D341Med (cell line): ENCODE measurements at regions not wholly inside any gene's neighbourhood (a gene's known extent, or its start where the extent isn't known, plus 50 kb on each side); places are given as distances from the start of the nearest gene placed in this dataset.

Experiments used
- DNase-seq: peaks from one replicate; pipeline ENCODE4 v3.0.0; 2012; ENCODE audit warnings: low spot score

- no peak for DNase-seq
Measured at GRCh38 chr22:48171271-48171691, 1408.8 kb downstream of the TBC1D22A start.

DNA sequence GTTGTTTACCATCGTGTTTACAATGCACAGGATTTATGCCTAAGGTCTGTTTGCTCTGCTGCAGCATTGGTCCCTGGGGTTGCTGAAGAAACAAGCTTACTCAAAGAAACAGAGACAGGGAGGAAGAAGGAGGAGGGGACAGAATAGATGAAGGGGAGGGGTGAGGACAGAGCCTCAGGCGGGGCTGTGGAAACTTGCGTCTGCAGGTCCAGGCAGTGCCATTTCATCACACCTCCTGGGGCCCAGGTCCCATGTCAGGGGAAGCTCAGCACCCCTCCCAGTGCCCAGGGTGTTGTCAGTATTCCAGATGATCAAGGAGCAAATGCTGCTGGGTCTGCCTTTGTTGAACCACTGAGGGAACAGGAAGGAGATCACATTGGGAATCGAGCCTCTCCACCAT is 1406.8 kb downstream of the TBC1D22A start:
- DNase-seq, result no peak

DNA sequence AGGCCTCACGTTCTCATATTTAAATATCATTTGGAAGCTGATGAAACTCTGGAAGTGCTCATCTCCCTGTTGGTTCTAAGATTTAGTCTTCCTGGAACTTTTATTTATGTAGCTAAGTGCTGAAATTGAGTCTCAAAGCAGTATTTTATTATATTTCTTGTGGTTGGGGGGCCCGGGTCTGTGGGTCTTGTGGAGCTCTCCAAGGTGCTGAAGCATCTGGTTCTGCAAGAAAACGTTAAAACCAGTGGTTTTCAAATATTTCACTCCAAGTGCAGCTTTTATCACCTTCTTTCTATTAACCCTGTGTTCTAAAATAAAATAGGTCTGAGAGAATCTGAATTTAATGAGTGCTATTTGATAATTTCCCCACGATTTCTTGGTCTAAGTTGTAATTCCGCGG is 1404.8 kb downstream of the TBC1D22A start:
- DNase-seq, result no peak

- no peak for DNase-seq
Measured at GRCh38 chr22:48161298-48161697, 1398.8 kb downstream of the TBC1D22A start.

DNA sequence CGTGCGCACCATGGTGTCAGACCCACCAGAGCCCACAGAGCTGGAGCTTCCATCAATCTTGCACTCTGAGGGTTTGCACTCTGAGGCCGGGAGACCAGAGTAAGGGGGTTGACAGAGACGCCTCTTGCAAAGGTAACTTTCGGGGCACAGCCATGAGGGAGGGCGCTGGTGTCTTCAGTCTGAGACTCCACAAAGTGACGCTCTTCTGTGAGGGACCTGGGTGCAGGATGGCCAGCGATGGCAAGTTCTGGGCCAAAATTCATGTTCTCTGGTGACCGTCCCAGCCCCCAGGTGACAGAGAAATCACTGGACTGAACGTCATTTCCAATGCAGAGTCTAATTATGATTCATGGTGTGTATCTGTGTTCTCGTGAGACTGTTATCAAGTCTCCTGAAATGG is 1395.2 kb downstream of the TBC1D22A start:
- DNase-seq, result no peak

DNA sequence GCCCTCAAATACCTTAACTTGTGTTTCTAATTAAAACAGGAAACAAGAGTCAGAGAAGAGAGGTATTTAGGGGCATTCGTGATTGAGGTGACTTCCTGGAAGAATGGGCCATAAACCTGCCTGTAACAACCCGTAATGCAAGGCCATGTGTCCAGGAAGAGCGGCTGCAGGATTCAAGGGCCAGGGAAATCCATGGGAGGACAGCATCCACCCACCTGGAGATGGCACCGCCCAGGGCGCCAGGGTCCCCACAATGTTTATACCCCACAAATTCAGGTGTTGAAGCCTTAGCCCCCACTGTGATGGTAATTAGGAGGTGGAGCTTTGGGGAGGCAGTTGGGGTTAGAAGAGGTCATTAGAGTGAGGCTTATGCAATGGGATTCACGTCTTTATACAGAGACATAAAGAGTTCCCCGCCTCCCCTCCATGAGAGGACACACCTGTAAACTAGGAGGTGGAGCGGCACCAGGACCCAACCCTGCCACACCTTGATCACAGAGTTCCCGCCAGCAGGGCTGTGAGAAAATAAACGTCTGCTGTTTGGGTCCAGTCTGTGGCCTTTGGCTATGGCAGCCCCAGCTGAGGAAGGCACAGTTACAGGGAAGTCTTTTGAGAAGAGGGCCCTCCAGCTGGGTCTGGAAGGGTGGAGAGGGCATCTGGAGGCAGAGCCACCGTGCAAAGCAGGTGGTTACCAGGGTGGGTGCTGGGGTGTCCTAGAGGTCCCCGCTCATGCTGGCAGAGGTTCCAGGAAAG is 1394.3 kb downstream of the TBC1D22A start:
- no peak for DNase-seq

- DNase-seq, result no peak
Measured at GRCh38 chr22:48155446-48155845, 1393.0 kb downstream of the TBC1D22A start.

- no peak for DNase-seq
Measured at GRCh38 chr22:48154943-48155240, 1392.4 kb downstream of the TBC1D22A start.

DNA sequence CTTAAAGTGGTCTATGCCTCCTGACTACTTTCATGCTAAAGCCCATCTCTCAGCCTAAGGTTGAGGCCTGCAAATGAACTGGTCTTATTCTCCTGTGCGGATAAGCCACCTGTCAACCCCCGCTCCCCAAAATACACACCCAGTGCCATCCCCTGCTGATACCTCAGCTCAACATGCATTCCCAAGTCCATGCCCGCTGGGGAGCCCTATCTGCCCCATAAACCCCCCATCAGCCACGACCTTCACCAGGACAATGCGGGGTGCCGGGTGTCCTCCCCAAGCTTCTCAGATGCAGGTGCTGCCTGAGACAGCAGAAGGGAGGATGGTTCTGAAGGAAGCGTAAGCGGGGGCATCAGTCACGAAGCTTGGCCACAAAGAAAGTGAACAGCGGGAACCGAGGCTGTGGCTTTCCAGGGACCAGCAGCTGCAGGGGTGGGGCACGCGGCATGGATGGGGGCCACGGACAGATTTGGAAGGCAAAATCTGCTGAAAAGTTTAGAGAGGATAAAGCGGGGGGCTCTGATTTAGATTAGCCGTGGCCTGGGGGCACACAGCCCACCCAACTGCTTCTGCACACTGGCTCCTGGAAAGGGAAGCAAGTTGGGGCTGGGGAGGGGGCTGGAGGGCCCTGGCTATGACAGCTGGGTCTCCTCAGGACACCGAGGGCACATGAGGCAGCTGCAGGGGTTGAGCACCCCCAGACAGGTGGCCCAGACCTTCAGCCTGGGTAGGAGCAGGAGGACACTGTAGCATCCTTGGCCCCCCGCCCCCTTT is 1391.9 kb downstream of the TBC1D22A start:
- no peak for DNase-seq

GRCh38 chr22:48153726-48154125 is 1391.3 kb downstream of the TBC1D22A start:
- DNase-seq, result no peak

DNA sequence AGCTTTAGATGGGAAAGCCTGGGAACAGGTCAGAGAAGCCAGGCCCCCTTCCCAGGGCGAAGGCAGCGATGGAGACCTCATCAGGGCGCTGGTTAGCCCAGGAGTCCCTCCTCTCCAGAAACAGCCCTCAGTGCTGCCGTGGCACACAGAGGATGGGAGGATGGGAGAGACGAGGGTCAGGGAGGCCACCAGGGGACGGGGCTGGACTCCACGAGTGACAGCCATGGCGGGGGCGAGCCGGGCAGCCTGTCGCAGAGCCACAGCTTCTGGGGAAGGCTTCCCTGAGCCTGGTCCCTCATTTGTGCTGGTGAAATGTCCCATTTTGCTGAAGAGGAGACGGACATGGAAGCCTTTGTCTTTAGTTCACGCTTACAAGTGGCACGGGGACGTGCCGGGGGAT is 1390.5 kb downstream of the TBC1D22A start:
- DNase-seq, result no peak

GRCh38 chr22:48152164-48152775 is 1389.8 kb downstream of the TBC1D22A start:
- no peak for DNase-seq

- no peak for DNase-seq
Measured at GRCh38 chr22:48151641-48152040, 1389.2 kb downstream of the TBC1D22A start.

DNA sequence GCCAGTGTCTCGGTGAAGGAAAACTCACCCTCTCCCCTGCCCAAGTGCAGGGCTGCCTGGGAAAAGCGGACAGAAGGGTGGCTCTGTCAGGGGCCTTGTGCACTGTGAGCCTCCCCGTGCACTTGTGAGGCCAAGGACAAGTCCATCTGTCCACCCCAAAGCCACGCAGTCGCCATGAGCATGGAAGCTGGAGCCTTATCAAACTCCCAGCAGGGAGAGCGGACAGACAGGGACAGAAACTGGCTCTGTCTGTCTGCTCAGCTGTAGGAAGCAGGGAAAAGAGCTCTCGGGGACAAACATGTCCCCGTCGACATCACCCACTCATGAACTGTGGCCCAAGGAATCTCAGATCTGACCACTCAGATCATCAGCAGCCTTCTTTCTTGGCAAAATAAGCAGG is 1385.4 kb downstream of the TBC1D22A start:
- DNase-seq, result no peak

- DNase-seq, result no peak
Measured at GRCh38 chr22:48147404-48147803, 1385.0 kb downstream of the TBC1D22A start.

DNA sequence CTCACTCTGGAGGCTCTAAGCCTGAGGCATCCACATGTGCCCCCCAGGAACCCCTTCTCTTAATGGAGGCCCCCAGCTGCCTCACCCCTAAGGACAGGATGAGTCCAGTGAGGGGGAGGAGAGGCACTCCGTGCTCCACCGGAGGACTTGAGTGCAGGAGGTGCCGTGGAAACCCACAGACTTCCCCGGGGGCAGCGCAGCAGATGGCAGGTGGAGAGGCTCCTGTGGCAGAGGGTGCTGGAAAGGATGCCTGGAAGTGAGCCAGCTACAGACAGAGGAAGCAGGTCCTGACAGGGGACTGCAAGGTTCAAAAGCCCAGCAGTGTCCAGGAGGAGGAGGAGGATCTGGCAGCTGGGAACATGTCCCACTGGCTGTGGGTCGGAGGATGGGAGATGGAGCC is 1384.0 kb downstream of the TBC1D22A start:
- no peak for DNase-seq

DNA sequence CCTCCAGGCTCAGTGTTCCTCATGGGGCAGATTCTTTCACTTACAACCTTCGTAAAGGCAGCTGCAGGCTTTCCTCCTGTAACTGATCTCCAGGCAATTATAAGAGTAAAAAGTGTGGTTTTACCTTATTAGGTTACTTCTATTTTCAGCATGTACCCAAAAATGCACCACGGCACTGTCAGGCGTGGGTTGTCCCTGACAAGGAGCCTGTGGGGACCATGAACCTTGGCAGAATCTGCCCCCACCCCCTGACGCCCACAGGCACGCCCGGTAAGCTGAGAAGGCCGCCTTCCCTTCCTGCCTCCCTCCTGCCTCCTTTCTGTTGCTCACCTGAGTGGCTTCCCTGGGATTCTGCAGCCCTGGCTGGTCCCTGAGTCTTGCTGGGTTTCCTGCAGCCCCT is 1383.3 kb downstream of the TBC1D22A start:
- DNase-seq, result no peak

DNA sequence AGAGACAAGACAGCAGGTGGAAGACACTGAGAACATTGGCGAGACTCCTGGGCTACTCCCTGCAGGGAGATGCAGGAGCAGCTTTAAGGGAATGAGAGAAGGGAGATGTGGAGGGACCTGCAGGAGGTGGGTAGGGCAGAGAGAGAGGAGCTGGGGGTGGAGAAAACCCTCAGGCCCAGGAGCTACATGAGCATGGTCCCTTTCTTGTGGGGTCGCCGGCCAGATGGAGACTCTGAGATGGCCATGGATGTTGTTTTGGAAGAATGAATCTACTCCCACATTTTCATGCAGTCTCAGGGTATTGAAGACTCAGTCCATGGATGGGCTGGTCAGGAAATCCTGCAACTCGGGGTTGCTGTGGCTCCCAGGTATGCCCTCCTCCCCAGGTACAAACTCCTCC is 1381.9 kb downstream of the TBC1D22A start:
- DNase-seq, result no peak

- no peak for DNase-seq
Measured at GRCh38 chr22:48143856-48144255, 1381.4 kb downstream of the TBC1D22A start.

- no peak for DNase-seq
Measured at GRCh38 chr22:48142388-48142787, 1379.9 kb downstream of the TBC1D22A start.

- DNase-seq, result no peak
Measured at GRCh38 chr22:48141301-48141700, 1378.9 kb downstream of the TBC1D22A start.

GRCh38 chr22:48140261-48140813 is 1377.9 kb downstream of the TBC1D22A start:
- DNase-seq, result no peak

GRCh38 chr22:48139776-48140175 is 1377.3 kb downstream of the TBC1D22A start:
- no peak for DNase-seq
